GM18499 (cell line): ENCODE measurements at regions not wholly inside any gene's neighbourhood (a gene's known extent, or its start where the extent isn't known, plus 50 kb on each side); places are given as distances from the start of the nearest gene placed in this dataset.
"Not testable (repeated sequence)": the region's sequence is repeated elsewhere in the genome, so short reads cannot be mapped to it uniquely, and the experiment has no call there.

Source experiments
- ATAC-seq: cut with Tn5 transposase; IDR thresholded peaks from one replicate; pipeline ENCODE4 v1.9.1; 2021; ENCODE audit warnings: moderate number of reproducible peaks; ENCODE audit not compliant: insufficient read depth, unreplicated experiment

GRCh38 chr18:11391661-11392060, 217.7 kb upstream of the SLC35G4 start:
- ATAC-seq, result no peak

GRCh38 chr18:11388755-11389680, 220.4 kb upstream of the SLC35G4 start:
- no peak for ATAC-seq

GRCh38 chr18:11387880-11388279, 221.5 kb upstream of the SLC35G4 start:
- no peak for ATAC-seq

- no peak for ATAC-seq
Measured at GRCh38 chr18:11383381-11383780, 226.0 kb upstream of the SLC35G4 start.

GRCh38 chr18:11380968-11381367, 228.4 kb upstream of the SLC35G4 start:
- no peak for ATAC-seq

GRCh38 chr18:11379660-11380059, 229.7 kb upstream of the SLC35G4 start:
- no peak for ATAC-seq

GRCh38 chr18:11377766-11378540, 228.6 kb upstream of the PIEZO2 start:
- no peak for ATAC-seq

GRCh38 chr18:11372163-11372562, 222.8 kb upstream of the PIEZO2 start:
- no peak for ATAC-seq

GRCh38 chr18:11369556-11369955, 220.2 kb upstream of the PIEZO2 start:
- ATAC-seq, result no peak

- no peak for ATAC-seq
Measured at GRCh38 chr18:11368020-11368419, 218.7 kb upstream of the PIEZO2 start.

GRCh38 chr18:11367351-11367750, 218.0 kb upstream of the PIEZO2 start:
- no peak for ATAC-seq

GRCh38 chr18:11366410-11366809, 217.0 kb upstream of the PIEZO2 start:
- no peak for ATAC-seq

GRCh38 chr18:11362856-11363255, 213.5 kb upstream of the PIEZO2 start:
- no peak for ATAC-seq

- ATAC-seq, result not testable (repeated sequence)
Measured at GRCh38 chr18:11361862-11362261, 212.5 kb upstream of the PIEZO2 start.

- no peak for ATAC-seq
Measured at GRCh38 chr18:11357678-11358077, 208.3 kb upstream of the PIEZO2 start.

GRCh38 chr18:11344576-11344975, 195.2 kb upstream of the PIEZO2 start:
- ATAC-seq, result not testable (repeated sequence)

- ATAC-seq, result no peak
Measured at GRCh38 chr18:11343096-11343495, 193.7 kb upstream of the PIEZO2 start.

GRCh38 chr18:11342115-11342514, 192.7 kb upstream of the PIEZO2 start:
- not testable (repeated sequence) for ATAC-seq

- no peak for ATAC-seq
Measured at GRCh38 chr18:11339188-11339775, 189.9 kb upstream of the PIEZO2 start.

GRCh38 chr18:11336241-11336640, 186.9 kb upstream of the PIEZO2 start:
- no peak for ATAC-seq
